ENCODE measurements at regions not wholly inside any gene's neighbourhood (a gene's known extent, or its start where the extent isn't known, plus 50 kb on each side); places are given as distances from the start of the nearest gene placed in this dataset.
A peak's percentile ranks its signal among the peaks of the same experiment; 100 is the strongest.
"Not testable (repeated sequence)": the region's sequence is repeated elsewhere in the genome, so short reads cannot be mapped to it uniquely, and the experiment has no call there.

DNA sequence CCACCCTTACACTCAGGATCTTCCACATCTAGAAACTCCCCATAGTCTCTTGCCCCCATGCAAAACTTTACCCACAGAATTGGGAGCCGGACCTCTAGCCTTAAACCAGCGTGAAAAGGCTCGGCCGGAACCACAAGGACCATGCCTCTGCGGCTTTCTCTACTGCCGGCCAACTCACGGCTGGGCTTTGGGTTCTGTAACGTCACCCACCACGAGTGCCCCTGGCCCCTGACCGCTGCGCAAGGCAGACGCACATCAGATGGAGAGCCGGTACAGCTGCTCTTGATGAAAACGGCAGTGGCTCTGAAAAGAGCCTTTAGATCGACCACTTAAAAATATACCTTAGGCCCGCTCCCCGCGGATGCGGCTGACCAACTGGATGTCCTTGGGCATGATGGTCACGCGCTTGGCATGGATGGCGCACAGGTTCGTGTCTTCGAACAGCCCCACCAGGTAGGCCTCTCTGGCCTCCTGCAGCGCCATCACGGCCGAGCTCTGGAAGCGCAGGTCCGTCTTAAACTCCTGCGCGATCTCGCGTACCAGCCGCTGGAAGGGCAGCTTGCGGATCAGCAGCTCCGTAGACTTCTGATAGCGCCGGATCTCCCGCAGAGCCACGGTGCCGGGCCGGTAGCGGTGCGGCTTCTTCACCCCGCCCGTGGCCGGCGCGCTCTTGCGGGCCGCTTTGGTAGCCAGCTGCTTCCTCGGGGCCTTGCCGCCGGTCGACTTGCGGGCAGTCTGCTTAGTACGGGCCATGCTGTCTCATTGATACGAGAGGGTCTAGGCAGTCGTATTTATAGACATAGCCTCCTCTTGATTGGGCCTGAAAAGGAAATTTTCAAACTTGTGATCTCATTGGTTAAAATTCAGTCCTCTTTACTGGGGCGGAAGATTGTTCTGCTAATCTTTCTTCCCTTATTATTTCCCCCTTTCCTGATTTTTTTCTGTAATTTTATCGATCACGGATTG lies 66.3 kb downstream of the FAM72C start:
- DNase-seq: peak; percentile 21

DNA sequence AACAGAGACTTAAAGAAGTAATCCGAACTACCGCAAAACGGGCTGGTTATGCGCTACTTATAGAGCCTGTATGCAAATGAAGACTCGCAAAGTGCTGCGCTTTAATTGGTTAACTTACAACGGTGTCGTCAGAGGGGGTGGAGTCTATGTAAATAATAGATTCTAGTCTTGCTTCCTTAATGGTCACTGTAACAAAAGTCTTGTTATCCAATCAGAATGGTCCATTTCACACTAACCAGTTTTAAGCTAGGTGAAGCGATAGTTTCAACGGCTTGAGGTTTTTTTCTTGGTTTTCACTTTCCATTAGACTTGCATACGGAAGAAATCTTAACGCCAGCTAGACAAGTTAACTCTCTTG lies 67.2 kb downstream of the FAM72C start:
- DNase-seq: not testable (repeated sequence)

DNA sequence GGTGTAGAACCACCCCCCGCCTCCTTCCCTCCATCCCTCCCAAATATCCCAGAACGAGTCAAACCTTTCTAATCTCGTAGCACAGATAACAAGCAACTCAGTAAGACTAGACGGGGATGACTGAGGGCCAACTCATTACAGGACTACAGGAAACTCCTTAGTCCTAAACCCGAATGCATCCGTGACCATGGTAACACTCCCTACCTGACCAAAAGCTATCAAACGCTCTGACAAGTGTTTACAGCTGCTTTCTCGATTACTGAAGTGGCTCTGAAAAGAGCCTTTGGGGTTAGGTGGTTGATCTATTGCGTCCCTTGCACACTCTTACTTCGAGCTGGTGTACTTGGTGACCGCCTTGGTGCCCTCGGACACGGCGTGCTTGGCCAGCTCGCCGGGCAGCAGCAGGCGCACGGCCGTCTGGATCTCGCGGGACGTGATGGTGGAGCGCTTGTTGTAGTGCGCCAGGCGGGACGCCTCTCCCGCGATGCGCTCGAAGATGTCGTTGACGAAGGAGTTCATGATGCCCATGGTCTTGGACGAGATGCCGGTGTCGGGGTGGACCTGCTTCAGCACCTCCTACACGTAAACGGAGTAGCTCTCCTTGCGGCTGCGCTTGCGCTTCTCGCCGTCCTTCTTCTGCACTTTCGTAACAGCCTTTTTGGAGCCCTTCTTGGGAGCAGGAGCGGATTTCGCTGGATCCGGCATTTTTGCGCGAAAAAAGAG lies 67.7 kb downstream of the FAM72C start:
- DNase-seq: peak; percentile 20

DNA sequence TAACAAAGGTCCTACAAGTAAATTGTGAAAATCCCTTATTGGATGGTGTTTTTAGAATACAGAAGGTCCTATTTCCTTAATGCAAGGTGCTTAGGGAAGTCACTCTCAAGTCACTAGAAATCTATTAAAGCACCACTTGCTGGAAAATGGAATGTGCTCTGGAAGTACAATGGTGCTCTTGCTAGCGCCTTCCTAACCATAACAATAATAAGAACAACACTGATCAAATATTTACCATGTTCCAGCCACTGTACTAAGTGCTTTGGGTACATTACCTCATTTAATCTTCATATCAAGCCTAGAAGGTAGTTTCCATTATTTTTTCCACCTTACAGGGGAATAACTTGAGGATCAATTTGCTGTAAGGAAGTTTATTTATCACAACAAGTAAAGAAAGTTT lies 75.4 kb downstream of the FAM72C start:
- not testable (repeated sequence) for DNase-seq

DNA sequence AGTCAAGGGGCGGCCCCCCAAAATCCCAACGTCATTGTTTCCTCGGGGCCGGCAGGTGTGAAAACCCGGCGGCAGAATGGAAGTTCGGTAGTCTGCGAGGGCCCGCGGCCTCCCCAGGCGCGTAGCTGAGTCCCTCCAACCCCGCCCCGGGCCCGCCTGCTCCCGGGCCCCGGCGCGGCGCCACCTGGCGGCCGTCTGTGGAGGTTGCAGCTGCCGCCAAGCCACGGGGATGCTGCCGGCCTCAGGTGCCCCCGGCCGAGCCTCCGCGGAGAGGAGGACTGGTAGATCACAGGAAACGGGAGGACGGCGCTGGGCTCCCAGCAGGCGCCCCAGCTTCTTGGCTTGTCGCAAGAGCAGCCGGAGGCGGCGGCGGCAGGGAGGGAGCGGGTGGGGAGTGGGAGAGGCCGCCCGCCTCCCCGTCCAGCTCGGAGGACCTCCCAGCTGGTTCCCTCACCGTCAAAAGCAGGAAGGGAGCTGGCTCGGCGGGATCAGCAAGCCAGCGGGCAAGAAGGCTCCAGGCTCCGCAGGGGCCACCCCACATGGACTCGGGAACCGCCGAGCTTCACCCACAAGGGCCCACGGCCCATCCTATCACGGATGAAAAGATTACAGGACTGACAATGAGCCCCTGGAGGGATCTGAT lies 86.7 kb downstream of the FAM72C start:
- peak; percentile 77 for DNase-seq

DNA sequence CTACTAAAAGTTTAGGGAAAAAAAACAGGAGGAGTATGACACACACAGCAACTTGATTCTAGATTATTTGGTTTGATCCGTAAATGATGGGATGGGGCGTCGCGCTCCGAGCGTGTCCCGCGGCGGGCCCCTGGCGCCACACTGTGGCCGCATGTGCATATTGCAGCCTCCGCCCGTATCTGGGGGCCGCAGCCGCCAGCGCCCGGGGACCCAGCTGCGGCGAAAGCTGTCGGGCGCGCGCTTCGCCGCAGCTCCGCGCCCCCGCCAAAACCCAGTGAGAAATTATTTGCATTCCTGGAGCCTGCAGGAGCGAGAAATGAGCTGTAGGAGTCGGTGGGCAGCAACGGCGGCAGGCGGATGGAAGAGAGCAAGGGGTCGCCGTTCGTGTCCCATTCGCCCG lies 87.3 kb downstream of the FAM72C start:
- DNase-seq: peak; percentile 47

DNA sequence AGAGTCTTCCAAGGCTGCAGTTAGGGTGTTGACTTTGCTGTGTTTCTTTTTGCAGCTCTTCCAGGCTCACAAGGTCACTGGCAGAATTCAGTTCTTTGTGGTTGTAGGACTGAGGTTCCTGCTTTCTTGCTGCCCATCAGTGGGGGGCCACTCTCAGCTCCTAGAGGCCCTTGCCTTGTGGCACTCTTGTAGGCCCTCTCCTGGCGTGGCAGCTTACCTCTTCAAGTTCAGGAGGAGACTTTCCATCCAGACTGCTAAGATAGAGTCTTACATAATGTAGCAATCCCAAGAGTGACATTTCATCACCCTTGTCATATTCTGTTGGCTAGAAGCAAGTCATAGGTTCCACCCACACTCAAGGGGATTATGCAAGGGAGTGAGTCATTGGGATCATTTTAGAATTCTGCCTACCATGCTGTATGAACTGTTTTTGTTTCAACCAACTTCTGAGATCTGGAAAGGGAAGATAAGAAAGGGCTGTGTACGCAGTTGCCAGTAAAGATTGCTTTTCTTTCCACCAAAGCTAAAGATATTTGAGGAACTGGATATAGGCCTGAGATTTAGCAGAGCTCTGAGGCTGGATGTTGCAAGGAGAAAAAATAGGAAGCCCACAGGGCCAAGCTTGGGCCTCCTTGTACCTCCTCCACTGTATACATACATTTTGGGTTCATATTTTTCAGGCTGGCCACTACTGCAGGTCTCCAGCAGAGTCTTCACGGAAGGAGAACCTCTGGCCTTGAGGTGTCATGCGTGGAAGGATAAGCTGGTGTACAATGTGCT lies 91.8 kb downstream of the FAM72C start:
- not testable (repeated sequence) for DNase-seq

DNA sequence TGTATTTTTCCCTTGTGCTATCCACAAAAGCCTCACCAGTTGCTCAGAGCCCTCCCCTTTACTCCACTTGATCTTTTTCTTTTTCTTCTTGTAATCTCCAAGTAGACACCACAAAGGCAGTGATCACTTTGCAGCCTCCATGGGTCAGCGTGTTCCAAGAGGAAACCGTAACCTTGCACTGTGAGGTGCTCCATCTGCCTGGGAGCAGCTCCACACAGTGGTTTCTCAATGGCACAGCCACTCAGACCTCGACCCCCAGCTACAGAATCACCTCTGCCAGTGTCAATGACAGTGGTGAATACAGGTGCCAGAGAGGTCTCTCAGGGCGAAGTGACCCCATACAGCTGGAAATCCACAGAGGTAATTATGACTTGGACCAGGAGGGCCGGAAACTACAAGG lies 95.8 kb downstream of the FAM72C start:
- DNase-seq: not testable (repeated sequence)

DNA sequence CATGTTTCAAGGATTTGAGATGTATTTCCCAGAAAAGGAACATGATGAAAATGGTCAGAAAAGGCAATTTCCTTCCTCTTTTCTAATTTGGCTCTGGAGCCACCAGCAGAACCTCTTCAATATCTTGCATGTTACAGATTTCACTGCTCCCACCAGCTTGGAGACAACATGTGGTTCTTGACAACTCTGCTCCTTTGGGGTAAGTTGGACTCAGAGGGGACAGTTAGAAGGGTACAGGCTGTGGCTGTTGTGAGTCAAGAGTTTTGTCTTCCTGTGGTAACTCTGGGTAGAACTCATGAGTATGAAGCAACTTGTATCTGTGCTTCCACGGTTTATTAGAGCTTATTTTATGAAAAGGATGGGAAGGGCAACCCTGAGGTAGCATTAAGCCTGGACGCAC lies 97.2 kb downstream of the FAM72C start:
- not testable (repeated sequence) for DNase-seq

DNA sequence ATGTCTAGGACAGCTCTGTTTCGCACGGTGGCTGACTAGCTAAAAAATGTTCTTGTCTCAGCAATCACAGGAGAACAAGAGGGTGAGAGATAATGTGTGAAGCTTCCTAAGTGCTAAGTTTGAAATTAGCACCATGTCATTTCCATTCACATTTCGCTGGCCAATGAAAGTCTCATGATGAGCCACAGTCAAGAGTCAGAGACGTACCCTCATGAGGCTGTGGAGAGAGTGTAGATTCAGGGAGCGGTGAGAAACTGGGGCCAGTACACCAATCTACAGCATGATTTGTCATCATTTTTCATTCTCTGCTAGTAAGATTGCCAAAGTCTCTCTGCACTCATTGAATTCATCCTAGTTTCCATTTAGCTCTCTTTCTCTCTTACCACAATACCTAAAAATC lies 98.1 kb downstream of the FAM72C start:
- DNase-seq: not testable (repeated sequence)

DNA sequence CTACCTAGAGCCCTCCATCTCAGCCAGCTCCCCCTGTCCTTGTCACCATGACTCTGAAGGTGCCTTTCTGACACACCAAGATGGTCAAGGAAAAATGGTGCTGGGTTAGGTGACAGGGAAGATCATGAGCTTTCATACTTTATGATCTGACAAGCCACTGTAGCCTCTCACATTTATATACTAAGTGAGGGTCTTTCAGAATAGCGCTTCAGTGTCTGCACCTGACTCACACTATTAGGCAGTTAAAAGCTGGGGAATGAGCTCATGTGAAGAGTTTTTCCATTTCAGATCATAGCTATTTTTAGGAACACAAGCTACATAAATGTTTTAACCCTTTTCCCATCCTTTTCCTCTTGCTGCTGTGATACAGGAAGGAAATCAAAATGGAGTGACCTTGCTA lies 101.4 kb downstream of the FAM72C start:
- DNase-seq: not testable (repeated sequence)

DNA sequence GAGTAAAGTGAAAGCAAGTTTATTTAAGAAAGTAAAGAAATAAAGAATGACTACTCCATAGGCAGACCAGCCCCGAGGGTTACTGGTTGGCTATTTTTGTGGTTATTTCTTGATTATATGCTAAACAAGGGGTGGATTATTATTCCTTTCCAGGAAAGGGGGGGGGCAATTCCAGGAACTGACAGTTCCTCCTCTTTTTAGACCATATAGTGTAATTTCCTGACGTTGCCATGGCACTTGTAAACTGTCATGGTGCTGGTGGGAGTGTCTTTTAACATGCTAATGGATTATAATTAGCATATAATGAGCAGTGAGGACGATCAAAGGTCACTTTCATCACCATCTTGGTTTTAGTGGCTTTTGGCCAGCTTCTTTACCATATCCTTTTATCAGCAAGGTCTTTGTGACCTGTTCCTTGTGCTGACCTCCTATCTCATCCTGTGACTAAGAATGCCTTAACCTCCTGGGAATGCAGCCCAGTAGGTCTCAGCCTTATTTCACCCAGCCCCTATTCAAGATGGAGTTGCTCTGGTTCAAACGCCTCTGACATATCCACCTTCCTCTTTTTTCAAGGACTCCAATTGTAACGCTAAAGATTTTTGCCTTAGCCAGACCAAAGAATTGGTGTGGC lies 104.1 kb downstream of the FAM72C start:
- DNase-seq: not testable (repeated sequence)

DNA sequence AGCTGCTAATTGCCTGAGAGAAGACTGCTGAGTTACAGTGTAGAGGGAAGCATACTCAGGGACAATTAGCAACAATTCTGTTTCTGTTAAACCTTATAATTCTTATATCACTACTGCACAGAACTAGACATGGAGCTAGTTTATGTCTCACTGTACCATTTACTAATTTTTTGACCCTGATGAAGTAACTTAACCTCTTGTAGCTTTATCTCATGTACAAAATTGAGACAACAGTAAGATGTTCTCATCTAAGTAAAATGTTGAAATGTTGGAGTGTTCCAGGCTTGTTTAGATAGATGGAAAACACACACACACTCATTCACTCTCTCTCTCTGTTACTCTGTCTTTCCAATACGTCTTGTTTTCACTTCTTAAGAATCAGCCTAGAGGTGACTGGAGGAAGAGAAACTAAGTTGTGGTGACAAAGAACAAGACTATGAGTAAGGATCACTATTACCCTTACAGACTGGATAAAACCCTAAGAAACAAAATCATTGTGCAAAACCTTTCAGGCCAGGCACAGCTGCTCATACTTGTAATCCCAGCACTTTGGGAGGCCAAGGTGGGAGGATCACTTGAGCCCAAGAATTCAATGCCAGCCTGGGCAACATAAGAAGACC lies 107.8 kb downstream of the FAM72C start:
- DNase-seq: not testable (repeated sequence)

DNA sequence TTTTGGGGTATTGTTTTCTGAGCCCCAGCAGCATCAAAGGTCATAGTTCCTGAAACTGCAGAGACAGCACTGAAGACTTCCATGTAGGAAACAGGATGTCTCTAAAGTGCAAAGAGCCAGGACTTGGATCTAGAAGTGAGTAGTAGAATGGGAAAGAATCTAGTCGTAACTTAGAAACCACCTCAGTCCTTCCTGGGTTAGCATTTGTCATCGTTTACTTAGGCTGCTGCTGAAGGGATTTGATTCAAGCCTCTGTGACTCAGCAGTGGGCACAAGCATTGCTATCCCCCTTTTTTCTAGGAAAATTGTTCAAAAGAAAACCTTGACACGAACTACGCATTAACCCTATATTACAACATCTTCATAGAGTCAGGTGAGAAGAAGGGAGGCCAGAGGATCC lies 109.1 kb downstream of the FAM72C start:
- DNase-seq: not testable (repeated sequence)

DNA sequence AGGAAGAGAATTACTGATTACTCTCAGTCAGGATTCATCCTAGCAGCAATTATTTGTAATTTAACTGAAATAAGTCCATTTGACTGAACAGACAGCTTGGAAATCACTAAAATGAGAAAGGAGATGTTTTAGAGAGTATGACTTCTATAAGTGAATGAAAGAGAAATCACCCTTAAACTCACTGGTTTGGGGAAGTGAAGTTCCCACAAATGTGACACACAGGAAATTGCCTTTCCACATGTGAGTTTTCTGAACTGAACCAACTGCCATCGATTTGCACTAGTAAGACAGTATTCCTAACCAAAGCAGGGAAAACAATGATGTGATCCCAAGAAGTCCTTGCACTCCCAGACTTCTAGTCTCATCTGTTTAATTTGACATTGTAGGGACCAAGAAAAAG lies 110.5 kb downstream of the FAM72C start:
- not testable (repeated sequence) for DNase-seq

DNA sequence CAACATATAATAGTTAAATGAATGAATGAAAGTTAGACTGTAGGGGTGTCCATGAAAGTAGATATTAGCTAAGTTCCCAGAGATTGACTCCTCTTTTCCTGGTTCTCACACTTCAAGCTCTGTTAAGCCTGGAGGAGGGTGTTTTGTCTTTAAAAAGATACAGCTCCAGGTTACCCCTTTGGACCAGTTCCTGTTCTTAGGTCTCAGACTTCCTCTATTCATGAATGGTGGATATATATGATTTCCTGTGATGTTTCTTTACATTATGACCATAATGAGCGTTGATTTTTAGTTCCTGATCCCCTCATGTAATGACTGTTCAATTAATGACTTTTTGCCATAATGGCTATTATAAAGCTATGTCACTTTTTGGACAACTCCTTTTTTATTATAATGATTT lies 115.9 kb downstream of the FAM72C start:
- not testable (repeated sequence) for DNase-seq

DNA sequence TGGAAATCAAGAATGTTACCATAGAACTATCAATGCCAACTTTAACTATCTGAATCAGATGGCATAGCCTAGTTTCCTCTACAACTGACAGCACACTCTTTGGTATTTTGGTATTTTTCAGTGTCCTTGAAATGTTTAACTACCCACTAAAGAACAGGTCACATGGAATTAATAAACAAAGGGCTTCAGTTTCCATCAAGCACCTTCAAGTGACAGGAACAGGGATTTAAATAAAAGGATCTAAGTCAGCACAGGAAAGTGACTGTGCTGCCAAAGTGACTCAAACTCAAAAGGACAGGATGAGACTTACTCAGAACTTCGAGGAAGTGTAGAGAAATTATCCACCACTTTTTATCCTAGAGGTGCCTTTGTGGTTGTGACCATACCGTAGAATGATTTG lies 117.7 kb downstream of the FAM72C start:
- DNase-seq: not testable (repeated sequence)

DNA sequence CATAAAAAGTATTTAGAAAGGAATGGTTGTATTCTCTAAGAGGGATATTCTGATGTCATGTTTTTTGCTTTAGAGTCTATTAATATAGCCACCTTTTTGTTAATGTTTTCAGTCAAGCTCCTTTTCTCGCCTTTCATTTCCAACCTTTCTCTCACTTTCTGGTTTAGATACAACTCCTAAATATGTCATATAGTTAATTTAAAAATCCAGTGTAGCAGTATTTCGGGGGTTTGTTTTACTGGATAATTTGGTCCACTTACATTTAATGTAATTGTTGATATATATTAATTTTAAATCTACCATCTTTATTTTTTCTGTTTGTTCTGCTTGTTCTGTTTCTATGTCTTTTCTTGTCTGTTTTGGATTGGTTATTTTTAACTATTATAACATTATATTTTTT lies 121.1 kb downstream of the FAM72C start:
- DNase-seq: not testable (repeated sequence)

DNA sequence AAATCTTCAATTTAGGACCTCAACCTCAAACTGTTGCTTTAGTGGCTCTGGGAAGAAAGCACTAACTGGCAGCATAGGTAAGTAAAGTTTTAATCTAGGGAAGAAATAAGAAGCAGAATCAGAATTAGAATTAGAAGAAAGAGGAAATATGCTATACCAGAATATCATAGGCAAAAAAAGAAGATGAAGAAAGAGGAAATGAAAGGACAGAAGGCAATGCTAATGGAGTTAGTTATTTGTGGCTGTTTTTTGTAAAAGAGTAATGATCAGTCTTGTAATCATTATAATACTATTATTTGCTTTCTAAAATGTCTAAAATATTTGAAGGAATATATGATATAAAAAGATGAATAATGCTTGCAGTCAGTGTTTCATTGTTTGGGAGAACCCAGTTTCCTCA lies 122.9 kb downstream of the FAM72C start:
- DNase-seq: not testable (repeated sequence)

DNA sequence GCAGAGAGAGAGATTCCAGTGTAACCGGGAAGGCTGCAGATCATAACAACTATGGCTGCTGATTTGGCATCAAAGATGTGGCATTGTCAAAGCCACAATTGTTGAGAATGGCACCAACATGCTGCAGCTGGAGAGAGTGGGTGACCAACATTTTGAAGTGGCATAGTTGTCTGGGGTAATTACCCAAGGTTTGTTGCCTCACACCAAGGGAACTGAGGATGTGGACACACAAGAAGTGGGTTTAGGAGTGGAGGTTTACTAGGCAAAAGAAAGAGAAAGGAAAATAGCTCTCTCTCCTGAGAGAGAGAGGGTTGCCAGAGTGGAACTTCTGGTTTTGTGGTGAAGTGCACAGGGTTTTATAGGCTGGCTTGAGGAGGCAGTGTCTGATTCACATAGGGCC lies 126.6 kb downstream of the FAM72C start:
- not testable (repeated sequence) for DNase-seq

DNA sequence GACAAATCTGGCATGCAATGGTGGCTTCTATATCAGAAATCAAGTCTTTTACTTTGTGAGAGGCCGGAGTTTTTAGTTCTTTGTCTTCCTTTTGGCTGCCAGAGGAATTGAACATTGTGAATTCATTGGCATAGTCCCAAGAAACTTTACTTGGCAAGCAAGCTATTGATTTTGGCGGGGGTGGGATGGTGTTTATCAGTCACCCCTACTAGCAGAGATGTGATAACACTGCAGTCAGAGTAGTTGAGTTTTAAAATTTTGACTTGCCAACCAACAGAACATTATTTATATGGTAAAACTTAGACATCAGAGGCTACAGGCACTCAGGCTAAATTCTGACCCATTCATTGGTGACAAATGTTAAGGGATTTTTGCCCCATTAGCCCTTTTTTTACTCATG lies 129.7 kb downstream of the FAM72C start:
- DNase-seq: not testable (repeated sequence)

DNA sequence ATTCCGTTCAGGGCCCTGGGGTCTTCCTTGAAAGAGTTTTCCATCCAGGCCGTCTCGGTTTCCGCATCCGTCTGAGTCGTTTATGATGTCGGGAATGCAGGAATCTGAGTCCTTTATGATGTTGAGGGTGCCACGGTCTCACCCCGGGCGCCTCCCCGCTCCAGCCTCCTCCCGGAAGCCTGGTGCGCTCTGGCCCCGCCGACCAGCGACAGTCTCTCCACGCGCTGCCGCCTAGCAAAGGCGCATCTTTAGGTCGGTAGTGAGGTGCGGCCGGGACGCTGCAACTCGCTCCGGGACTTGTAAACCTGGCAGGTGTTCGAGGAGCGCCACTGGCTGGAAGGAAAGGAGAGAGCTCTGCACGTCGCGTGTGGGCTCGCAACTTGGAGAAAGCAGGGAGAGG lies 132.6 kb downstream of the FAM72C start:
- DNase-seq: not testable (repeated sequence)

All from CD4-positive, alpha-beta T cell treated with Interleukin-15 for 1 hour (primary cell).